Endodermal cell (in vitro differentiated cells): ENCODE measurements at regions not wholly inside any gene's neighbourhood (a gene's known extent, or its start where the extent isn't known, plus 50 kb on each side); places are given as distances from the start of the nearest gene placed in this dataset.
"Not testable (repeated sequence)": the region's sequence is repeated elsewhere in the genome, so short reads cannot be mapped to it uniquely, and the experiment has no call there.

ENCODE experiments used
- DNase-seq: peaks from one replicate; pipeline ENCODE4 v3.0.0-alpha.2; 2017
- H3K27ac ChIP-seq: 2 replicates; pipeline ENCODE4 v1.5.1; 2013; ENCODE audit warnings: mild to moderate bottlenecking, low read depth, low read length, moderate library complexity
- H3K27me3 ChIP-seq: 2 replicates; pipeline ENCODE4 v1.6.1; 2013; ENCODE audit warnings: mild to moderate bottlenecking, low read length, moderate library complexity; ENCODE audit not compliant: insufficient read depth, control insufficient read depth, poor library complexity, severe bottlenecking
- H3K36me3 ChIP-seq: 2 replicates; pipeline ENCODE4 v1.7.0; 2013; ENCODE audit warnings: mild to moderate bottlenecking, low read length, moderate library complexity; ENCODE audit not compliant: control insufficient read depth, insufficient read depth
- H3K4me1 ChIP-seq: one replicate; pipeline ENCODE4 v1.7.0; 2013; ENCODE audit warnings: low read length; ENCODE audit not compliant: control insufficient read depth, insufficient read depth
- H3K4me3 ChIP-seq: 2 replicates; pipeline ENCODE4 v1.5.1; 2013; ENCODE audit warnings: mild to moderate bottlenecking, low read length, moderate library complexity
- H3K9ac ChIP-seq: 2 replicates; pipeline ENCODE4 v1.6.1; 2013; ENCODE audit warnings: mild to moderate bottlenecking, low read length, moderate library complexity; ENCODE audit not compliant: poor library complexity, severe bottlenecking; ENCODE audit errors: extremely low read depth
- H3K9me3 ChIP-seq: 2 replicates; pipeline ENCODE4 v1.6.1; 2013; ENCODE audit warnings: mild to moderate bottlenecking, low read length, moderate library complexity; ENCODE audit not compliant: control insufficient read depth
- H3K27ac Mint-ChIP-seq: 2 replicates; pipeline ENCODE4 v1.8.0; 2020; ENCODE audit warnings: mixed read lengths
- H3K27me3 Mint-ChIP-seq: 2 replicates; pipeline ENCODE4 v1.8.0; 2021; ENCODE audit warnings: mild to moderate bottlenecking, mixed read lengths; ENCODE audit not compliant: insufficient read depth
- H3K36me3 Mint-ChIP-seq: 2 replicates; pipeline ENCODE4 v1.8.0; 2020; ENCODE audit warnings: low read depth, mixed read lengths
- H3K4me1 Mint-ChIP-seq: 2 replicates; pipeline ENCODE4 v1.8.0; 2020; ENCODE audit warnings: mixed read lengths
- H3K4me3 Mint-ChIP-seq: 2 replicates; pipeline ENCODE4 v1.8.0; 2020; ENCODE audit warnings: mild to moderate bottlenecking, moderate library complexity, mixed read lengths
- H3K9me3 Mint-ChIP-seq: 2 replicates; pipeline ENCODE4 v1.8.0; 2020; ENCODE audit warnings: mild to moderate bottlenecking, mixed read lengths
- WGBS, 2 experiments: methylation state at CpG; one replicate each; pipeline versions ENCODE4 v1.1.5 to v1.1.7; 2013; ENCODE audit warnings: missing lambda C conversion rate in 2 of 2, mixed read lengths in 1 of 2; ENCODE audit not compliant: insufficient coverage in 1 of 2, insufficient read length in 1 of 2; 5-methylcytosine and 5-hydroxymethylcytosine counted together
- TF ChIP-seq, protein P1 (sequence below): fragments of 200-600 bp; sonication (generic); conservative IDR thresholded peaks from 2 replicates; pipeline ENCODE4 v1.5.0; 2021; ENCODE audit warnings: antibody characterized with exemption, mild to moderate bottlenecking

DNA sequence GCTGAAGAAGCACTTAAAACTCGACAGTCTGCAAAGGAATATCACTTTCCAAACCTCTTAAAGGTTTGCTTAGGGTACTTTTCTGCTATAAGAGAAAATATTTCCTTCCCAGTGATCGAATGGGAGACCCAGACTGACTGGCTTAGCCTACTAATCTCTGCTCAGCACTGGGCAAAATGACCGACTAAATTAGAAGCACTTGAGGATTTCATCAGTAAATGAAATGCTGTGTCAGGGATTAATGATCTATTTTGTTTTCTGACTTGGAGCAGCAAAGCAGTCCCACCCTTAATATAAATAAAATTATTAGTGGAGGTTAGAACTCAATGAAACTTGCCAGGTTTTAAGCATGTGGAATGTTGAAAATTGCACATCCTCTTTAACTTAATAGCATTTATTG lies 411.6 kb downstream of the NEBL start:
- Histone ChIP-seq H3K27me3 (peaks cover 58% of the 10 kb centered on the region), H3K36me3 (no peaks in the 10 kb centered on the region), H3K4me1 (no peaks in the 10 kb centered on the region), H3K9ac (no peak overlapping the region), H3K4me3 (no peak overlapping the region), H3K9me3 (peaks cover 7% of the 10 kb centered on the region), H3K27ac (no peak overlapping the region)
- peaks cover 9% of the 10 kb centered on the region for H3K4me1 Mint-ChIP-seq
- H3K27me3 Mint-ChIP-seq, result peaks cover 14% of the 10 kb centered on the region
- DNase-seq, result no peak
- H3K9me3 Mint-ChIP-seq, result peaks cover 13% of the 10 kb centered on the region
- WGBS, 2 experiments, result 87 to 95% methylated on average over 3 of the region's 3 CpGs
- H3K36me3 Mint-ChIP-seq, result no peaks in the 10 kb centered on the region
- no peak overlapping the region for H3K27ac Mint-ChIP-seq
- TF ChIP-seq, protein P1, sequence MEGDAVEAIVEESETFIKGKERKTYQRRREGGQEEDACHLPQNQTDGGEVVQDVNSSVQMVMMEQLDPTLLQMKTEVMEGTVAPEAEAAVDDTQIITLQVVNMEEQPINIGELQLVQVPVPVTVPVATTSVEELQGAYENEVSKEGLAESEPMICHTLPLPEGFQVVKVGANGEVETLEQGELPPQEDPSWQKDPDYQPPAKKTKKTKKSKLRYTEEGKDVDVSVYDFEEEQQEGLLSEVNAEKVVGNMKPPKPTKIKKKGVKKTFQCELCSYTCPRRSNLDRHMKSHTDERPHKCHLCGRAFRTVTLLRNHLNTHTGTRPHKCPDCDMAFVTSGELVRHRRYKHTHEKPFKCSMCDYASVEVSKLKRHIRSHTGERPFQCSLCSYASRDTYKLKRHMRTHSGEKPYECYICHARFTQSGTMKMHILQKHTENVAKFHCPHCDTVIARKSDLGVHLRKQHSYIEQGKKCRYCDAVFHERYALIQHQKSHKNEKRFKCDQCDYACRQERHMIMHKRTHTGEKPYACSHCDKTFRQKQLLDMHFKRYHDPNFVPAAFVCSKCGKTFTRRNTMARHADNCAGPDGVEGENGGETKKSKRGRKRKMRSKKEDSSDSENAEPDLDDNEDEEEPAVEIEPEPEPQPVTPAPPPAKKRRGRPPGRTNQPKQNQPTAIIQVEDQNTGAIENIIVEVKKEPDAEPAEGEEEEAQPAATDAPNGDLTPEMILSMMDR, result no peak
- H3K4me3 Mint-ChIP-seq, result no peak overlapping the region

- Mint-ChIP-seq H3K9me3 (peaks cover 22% of the 10 kb centered on the region), H3K27ac (no peak overlapping the region), H3K36me3 (no peaks in the 10 kb centered on the region), H3K27me3 (peaks cover 12% of the 10 kb centered on the region), H3K4me1 (peaks cover 4% of the 10 kb centered on the region), H3K4me3 (no peak overlapping the region)
- Histone ChIP-seq H3K9ac (no peak overlapping the region), H3K36me3 (no peaks in the 10 kb centered on the region), H3K9me3 (peaks cover 15% of the 10 kb centered on the region), H3K4me1 (no peaks in the 10 kb centered on the region), H3K4me3 (no peak overlapping the region), H3K27me3 (peaks cover 30% of the 10 kb centered on the region), H3K27ac (no peak overlapping the region)
- TF ChIP-seq, protein P1, result no peak
- no peak for DNase-seq
- WGBS, 2 experiments, result 86% methylated on average over 1 to 2 of the region's 2 CpGs
Observed at GRCh38 chr10:20481054-20481453, 416.1 kb downstream of the NEBL start.

- 91 to 100% methylated on average over 1 of the region's 1 CpG for WGBS, 2 experiments
- H3K4me3 ChIP-seq, H3K36me3 Mint-ChIP-seq, H3K9ac ChIP-seq, H3K27ac ChIP-seq, H3K4me1 ChIP-seq, H3K4me1 Mint-ChIP-seq, DNase-seq, H3K36me3 ChIP-seq, H3K27ac Mint-ChIP-seq, H3K4me3 Mint-ChIP-seq: not testable (repeated sequence)
- Mint-ChIP-seq H3K27me3 (peaks cover 12% of the 10 kb centered on the region), H3K9me3 (peaks cover 22% of the 10 kb centered on the region)
- Histone ChIP-seq H3K9me3 (peaks cover 15% of the 10 kb centered on the region), H3K27me3 (peaks cover 28% of the 10 kb centered on the region)
Observed at GRCh38 chr10:20480575-20480974, 416.5 kb downstream of the NEBL start.

DNA sequence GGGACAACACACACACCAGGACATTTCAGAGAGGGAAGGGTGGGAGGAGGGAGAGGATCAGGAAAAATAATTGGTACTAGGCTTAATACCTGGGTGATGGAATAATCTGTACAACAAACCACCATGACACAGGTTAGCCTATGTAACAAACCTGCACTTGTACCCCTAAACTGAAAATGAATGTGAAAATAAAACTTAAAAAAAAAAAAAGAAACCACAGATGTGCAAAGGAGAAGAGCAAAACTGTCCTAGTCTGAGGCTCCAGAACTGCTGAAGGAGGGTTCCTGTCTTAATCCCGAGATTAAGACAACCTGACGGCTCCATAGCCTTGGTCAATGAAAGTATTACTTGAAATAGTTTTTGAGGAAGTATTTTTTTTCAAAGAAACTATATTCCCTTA lies 423.0 kb downstream of the NEBL start:
- H3K36me3 Mint-ChIP-seq, result no peaks in the 10 kb centered on the region
- Histone ChIP-seq H3K27ac (no peak overlapping the region), H3K27me3 (no peaks in the 10 kb centered on the region), H3K9ac (no peak overlapping the region), H3K9me3 (no peaks in the 10 kb centered on the region), H3K4me1 (no peaks in the 10 kb centered on the region), H3K4me3 (no peak overlapping the region), H3K36me3 (no peaks in the 10 kb centered on the region)
- no peak overlapping the region for H3K4me3 Mint-ChIP-seq
- DNase-seq, result no peak
- no peaks in the 10 kb centered on the region for H3K9me3 Mint-ChIP-seq
- H3K4me1 Mint-ChIP-seq, result no peaks in the 10 kb centered on the region
- TF ChIP-seq, protein P1, result no peak
- WGBS, 2 experiments, result 80 to 94% methylated on average over 1 to 2 of the region's 2 CpGs
- no peaks in the 10 kb centered on the region for H3K27me3 Mint-ChIP-seq
- no peak overlapping the region for H3K27ac Mint-ChIP-seq
